ENCODE measurements at regions not wholly inside any gene's neighbourhood (a gene's known extent, or its start where the extent isn't known, plus 50 kb on each side); places are given as distances from the start of the nearest gene placed in this dataset.

DNA sequence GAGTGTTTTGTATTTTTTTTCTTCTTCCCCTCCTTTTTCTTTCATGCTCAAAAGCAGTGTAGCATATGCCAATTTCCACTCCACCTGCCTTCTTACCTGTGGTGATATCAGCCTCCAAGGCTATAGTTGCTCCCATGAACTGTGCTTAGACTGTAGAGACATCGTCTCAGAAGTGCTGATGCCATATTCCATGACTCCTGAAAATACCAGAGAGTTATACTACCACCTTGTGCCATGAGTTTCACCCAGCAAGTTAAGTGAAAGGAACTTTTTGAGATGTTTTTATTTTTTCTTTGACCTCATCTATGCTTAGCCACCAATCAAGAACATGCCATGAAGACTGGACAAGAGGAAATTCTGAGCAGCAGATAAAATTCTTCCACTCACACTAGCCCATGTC is 142.8 kb upstream of the SEMA3E start (continued):
- TF ChIP-seq, protein P1, sequence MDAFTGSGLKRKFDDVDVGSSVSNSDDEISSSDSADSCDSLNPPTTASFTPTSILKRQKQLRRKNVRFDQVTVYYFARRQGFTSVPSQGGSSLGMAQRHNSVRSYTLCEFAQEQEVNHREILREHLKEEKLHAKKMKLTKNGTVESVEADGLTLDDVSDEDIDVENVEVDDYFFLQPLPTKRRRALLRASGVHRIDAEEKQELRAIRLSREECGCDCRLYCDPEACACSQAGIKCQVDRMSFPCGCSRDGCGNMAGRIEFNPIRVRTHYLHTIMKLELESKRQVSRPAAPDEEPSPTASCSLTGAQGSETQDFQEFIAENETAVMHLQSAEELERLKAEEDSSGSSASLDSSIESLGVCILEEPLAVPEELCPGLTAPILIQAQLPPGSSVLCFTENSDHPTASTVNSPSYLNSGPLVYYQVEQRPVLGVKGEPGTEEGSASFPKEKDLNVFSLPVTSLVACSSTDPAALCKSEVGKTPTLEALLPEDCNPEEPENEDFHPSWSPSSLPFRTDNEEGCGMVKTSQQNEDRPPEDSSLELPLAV (CRISPR knock-in tag; conservative IDR thresholded peaks at IDR 0.05; ENCODE audit: low read depth), result no peak
- TF ChIP-seq, protein P2, sequence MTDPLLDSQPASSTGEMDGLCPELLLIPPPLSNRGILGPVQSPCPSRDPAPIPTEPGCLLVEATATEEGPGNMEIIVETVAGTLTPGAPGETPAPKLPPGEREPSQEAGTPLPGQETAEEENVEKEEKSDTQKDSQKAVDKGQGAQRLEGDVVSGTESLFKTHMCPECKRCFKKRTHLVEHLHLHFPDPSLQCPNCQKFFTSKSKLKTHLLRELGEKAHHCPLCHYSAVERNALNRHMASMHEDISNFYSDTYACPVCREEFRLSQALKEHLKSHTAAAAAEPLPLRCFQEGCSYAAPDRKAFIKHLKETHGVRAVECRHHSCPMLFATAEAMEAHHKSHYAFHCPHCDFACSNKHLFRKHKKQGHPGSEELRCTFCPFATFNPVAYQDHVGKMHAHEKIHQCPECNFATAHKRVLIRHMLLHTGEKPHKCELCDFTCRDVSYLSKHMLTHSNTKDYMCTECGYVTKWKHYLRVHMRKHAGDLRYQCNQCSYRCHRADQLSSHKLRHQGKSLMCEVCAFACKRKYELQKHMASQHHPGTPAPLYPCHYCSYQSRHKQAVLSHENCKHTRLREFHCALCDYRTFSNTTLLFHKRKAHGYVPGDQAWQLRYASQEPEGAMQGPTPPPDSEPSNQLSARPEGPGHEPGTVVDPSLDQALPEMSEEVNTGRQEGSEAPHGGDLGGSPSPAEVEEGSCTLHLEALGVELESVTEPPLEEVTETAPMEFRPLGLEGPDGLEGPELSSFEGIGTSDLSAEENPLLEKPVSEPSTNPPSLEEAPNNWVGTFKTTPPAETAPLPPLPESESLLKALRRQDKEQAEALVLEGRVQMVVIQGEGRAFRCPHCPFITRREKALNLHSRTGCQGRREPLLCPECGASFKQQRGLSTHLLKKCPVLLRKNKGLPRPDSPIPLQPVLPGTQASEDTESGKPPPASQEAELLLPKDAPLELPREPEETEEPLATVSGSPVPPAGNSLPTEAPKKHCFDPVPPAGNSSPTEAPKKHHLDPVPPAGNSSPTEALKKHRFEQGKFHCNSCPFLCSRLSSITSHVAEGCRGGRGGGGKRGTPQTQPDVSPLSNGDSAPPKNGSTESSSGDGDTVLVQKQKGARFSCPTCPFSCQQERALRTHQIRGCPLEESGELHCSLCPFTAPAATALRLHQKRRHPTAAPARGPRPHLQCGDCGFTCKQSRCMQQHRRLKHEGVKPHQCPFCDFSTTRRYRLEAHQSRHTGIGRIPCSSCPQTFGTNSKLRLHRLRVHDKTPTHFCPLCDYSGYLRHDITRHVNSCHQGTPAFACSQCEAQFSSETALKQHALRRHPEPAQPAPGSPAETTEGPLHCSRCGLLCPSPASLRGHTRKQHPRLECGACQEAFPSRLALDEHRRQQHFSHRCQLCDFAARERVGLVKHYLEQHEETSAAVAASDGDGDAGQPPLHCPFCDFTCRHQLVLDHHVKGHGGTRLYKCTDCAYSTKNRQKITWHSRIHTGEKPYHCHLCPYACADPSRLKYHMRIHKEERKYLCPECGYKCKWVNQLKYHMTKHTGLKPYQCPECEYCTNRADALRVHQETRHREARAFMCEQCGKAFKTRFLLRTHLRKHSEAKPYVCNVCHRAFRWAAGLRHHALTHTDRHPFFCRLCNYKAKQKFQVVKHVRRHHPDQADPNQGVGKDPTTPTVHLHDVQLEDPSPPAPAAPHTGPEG (CRISPR knock-in tag; IDR thresholded peaks at IDR 0.05), result no peak

DNA sequence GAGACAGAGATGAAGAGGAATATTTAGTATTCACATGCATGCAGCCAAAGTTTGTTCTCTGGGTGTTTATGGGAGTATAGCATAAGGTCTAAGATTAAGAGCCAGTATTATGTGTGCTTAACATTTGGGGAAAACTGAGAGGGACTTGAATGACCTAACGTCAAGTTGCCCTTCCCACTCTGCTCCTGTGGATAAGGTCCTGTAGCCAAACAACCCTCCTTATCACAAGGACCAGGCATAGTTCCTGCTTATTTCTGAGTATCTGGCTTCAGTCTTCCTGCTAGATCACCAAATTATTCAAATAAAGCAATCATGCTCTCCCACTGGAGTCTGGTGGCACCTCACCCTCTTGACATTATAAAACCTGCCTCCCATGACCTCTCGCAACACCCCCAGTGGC is 137.9 kb upstream of the SEMA3E start:
- FAIRE-seq, result no peak
- ChIA-PET CTCF (ENCODE audit: low intra/inter-chr PET ratio, low total read pairs) (no interaction called here), POLR2A (no interaction called here)
- DNase-seq (ENCODE audit: low spot score), result no peak
- ATAC-seq, result no peak
- no peak overlapping the region for H3K4me3 ChIP-seq (replicated peaks in 1 of 3; ENCODE audit: insufficient read depth in 1 of 3, low read depth in 2 of 3, low read length in 3 of 3)
- no peaks in the 10 kb centered on the region for H4K20me1 ChIP-seq (ENCODE audit: insufficient read depth, low read length)
- no TSS peak for BruUV-seq (replicated peaks)
- H3K9ac ChIP-seq (ENCODE audit: insufficient read depth, low read depth, low read length), result no peak overlapping the region
- no peak overlapping the region for H3K27ac ChIP-seq (ENCODE audit: extremely low read length, insufficient read depth, low read length)
- TF ChIP-seq ZNF329 (CRISPR knock-in tag; IDR thresholded peaks at IDR 0.05; ENCODE audit: low read depth) (no peak), HMG20A (CRISPR knock-in tag; IDR thresholded peaks at IDR 0.05; ENCODE audit: borderline replicate concordance) (no peak), RAD51 (IDR thresholded peaks at IDR 0.05; ENCODE audit: borderline replicate concordance) (no peak), ZNF17 (CRISPR knock-in tag; IDR thresholded peaks at IDR 0.05) (no peak), ZFAT (CRISPR knock-in tag; conservative IDR thresholded peaks at IDR 0.05) (no peak)
- TF ChIP-seq, protein P3, sequence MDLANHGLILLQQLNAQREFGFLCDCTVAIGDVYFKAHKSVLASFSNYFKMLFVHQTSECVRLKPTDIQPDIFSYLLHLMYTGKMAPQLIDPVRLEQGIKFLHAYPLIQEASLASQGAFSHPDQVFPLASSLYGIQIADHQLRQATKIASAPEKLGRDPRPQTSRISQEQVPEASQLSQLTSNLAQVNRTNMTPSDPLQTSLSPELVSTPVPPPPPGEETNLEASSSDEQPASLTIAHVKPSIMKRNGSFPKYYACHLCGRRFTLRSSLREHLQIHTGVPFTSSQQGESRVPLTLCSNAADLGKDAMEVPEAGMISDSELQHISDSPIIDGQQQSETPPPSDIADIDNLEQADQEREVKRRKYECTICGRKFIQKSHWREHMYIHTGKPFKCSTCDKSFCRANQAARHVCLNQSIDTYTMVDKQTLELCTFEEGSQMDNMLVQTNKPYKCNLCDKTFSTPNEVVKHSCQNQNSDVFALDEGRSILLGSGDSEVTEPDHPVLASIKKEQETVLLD (CRISPR knock-in tag; IDR thresholded peaks at IDR 0.05; ENCODE audit: low read depth), result no peak
- TF ChIP-seq, protein P4, sequence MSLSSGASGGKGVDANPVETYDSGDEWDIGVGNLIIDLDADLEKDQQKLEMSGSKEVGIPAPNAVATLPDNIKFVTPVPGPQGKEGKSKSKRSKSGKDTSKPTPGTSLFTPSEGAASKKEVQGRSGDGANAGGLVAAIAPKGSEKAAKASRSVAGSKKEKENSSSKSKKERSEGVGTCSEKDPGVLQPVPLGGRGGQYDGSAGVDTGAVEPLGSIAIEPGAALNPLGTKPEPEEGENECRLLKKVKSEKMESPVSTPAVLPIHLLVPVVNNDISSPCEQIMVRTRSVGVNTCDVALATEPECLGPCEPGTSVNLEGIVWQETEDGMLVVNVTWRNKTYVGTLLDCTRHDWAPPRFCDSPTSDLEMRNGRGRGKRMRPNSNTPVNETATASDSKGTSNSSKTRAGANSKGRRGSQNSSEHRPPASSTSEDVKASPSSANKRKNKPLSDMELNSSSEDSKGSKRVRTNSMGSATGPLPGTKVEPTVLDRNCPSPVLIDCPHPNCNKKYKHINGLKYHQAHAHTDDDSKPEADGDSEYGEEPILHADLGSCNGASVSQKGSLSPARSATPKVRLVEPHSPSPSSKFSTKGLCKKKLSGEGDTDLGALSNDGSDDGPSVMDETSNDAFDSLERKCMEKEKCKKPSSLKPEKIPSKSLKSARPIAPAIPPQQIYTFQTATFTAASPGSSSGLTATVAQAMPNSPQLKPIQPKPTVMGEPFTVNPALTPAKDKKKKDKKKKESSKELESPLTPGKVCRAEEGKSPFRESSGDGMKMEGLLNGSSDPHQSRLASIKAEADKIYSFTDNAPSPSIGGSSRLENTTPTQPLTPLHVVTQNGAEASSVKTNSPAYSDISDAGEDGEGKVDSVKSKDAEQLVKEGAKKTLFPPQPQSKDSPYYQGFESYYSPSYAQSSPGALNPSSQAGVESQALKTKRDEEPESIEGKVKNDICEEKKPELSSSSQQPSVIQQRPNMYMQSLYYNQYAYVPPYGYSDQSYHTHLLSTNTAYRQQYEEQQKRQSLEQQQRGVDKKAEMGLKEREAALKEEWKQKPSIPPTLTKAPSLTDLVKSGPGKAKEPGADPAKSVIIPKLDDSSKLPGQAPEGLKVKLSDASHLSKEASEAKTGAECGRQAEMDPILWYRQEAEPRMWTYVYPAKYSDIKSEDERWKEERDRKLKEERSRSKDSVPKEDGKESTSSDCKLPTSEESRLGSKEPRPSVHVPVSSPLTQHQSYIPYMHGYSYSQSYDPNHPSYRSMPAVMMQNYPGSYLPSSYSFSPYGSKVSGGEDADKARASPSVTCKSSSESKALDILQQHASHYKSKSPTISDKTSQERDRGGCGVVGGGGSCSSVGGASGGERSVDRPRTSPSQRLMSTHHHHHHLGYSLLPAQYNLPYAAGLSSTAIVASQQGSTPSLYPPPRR (CRISPR knock-in tag; IDR thresholded peaks at IDR 0.05; ENCODE audit: borderline replicate concordance), result no peak
- H3K9me3 ChIP-seq (ENCODE audit: low read length), result no peaks in the 10 kb centered on the region
- no peaks in the 10 kb centered on the region for H3K79me2 ChIP-seq (ENCODE audit: insufficient read depth, low read length)
- H2AFZ ChIP-seq (ENCODE audit: low read length), result no peak overlapping the region
- no peaks in the 10 kb centered on the region for H3K36me3 ChIP-seq (replicated peaks in 1 of 2; ENCODE audit: control insufficient read depth in 1 of 2, insufficient read depth in 2 of 2, low read length in 2 of 2)
- WGBS (ENCODE audit: low lambda C conversion rate), result 32% methylated on average over 2 of the region's 2 CpGs
- in situ Hi-C loops (cut with HindIII; ENCODE audit: extremely low pct_ligation_motif_present, low pct_unique_long_range_greater_than_20kb), result no loop called here
- intact Hi-C loops (cut with micrococcal nuclease; ENCODE audit: unreplicated experiment), result no loop called here
- H3K27me3 ChIP-seq (ENCODE audit: control insufficient read depth in 1 of 2, insufficient read depth in 2 of 2, low read length in 2 of 2), result 0 out of 5 replicates have a peak, but pooled peaks cover 0 to 1% of the 10 kb centered on the region in 2 experiments
- no peak overlapping the region for H3K4me2 ChIP-seq (ENCODE audit: low read depth, low read length)
- H3K4me1 ChIP-seq (ENCODE audit: insufficient read depth, low read length), result no peaks in the 10 kb centered on the region

Measured in HepG2 (cell line).